Lower lobe of right lung (tissue), 2 donors: ENCODE measurements at regions not wholly inside any gene's neighbourhood (a gene's known extent, or its start where the extent isn't known, plus 50 kb on each side); places are given as distances from the start of the nearest gene placed in this dataset.

Experiments used
- ATAC-seq, 2 donors: fragments of 200-7000 bp; cut with Tn5 transposase; one replicate each; pipeline ENCODE4 v1.9.1; 2020 to 2022; ENCODE audit warnings: mild to moderate bottlenecking in 2 of 2, moderate library complexity in 2 of 2
- DNase-seq: peaks from one replicate; pipeline ENCODE4 v3.0.0-alpha.2; 2020
- H3K27ac ChIP-seq: fragments of 200-600 bp; one replicate; pipeline ENCODE4 v1.8.0; 2022
- H3K27me3 ChIP-seq: fragments of 200-600 bp; one replicate; pipeline ENCODE4 v1.8.0; 2022; ENCODE audit warnings: low read depth
- H3K36me3 ChIP-seq: fragments of 200-600 bp; one replicate; pipeline ENCODE4 v1.8.0; 2022; ENCODE audit warnings: mild to moderate bottlenecking
- H3K4me1 ChIP-seq: fragments of 200-600 bp; one replicate; pipeline ENCODE4 v1.8.0; 2022
- H3K4me3 ChIP-seq: fragments of 200-600 bp; one replicate; pipeline ENCODE4 v1.8.0; 2022; ENCODE audit warnings: mild to moderate bottlenecking
- H3K9me3 ChIP-seq: fragments of 200-600 bp; one replicate; pipeline ENCODE4 v1.8.0; 2022
- intact Hi-C: fragments of 100-400 bp; cut with DNase I; formaldehyde crosslinking; loops from one replicate; pipeline ENCODE4 v1.11.0; 2022
- TF ChIP-seq, protein P1 (sequence below): fragments of 200-600 bp; IDR thresholded peaks from one replicate; pipeline ENCODE4 v1.8.0; 2022; ENCODE audit warnings: antibody characterized with exemption, mild to moderate bottlenecking
- donor health status: DM: no; HTN: yes; CAD: no; lungs with severe emphysema.

- H3K4me3 ChIP-seq = no peak overlapping the region
- H3K9me3 ChIP-seq = peaks cover 4% of the 10 kb centered on the region
- no peaks in the 10 kb centered on the region for H3K4me1 ChIP-seq
- H3K27ac ChIP-seq = no peak overlapping the region
- no peaks in the 10 kb centered on the region for H3K36me3 ChIP-seq
- TF ChIP-seq, protein P1, sequence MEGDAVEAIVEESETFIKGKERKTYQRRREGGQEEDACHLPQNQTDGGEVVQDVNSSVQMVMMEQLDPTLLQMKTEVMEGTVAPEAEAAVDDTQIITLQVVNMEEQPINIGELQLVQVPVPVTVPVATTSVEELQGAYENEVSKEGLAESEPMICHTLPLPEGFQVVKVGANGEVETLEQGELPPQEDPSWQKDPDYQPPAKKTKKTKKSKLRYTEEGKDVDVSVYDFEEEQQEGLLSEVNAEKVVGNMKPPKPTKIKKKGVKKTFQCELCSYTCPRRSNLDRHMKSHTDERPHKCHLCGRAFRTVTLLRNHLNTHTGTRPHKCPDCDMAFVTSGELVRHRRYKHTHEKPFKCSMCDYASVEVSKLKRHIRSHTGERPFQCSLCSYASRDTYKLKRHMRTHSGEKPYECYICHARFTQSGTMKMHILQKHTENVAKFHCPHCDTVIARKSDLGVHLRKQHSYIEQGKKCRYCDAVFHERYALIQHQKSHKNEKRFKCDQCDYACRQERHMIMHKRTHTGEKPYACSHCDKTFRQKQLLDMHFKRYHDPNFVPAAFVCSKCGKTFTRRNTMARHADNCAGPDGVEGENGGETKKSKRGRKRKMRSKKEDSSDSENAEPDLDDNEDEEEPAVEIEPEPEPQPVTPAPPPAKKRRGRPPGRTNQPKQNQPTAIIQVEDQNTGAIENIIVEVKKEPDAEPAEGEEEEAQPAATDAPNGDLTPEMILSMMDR = no peak
- H3K27me3 ChIP-seq = no peaks in the 10 kb centered on the region
- intact Hi-C loops = no loop called here
- DNase-seq = no peak
- no peak for ATAC-seq
Observed at GRCh38 chr9:80028501-80028900, 456.7 kb downstream of the TLE4 start.

GRCh38 chr9:80025796-80026520 lies 454.2 kb downstream of the TLE4 start:
- intact Hi-C loops = no loop called here
- no peaks in the 10 kb centered on the region for H3K27me3 ChIP-seq
- H3K4me3 ChIP-seq = no peak overlapping the region
- no peaks in the 10 kb centered on the region for H3K9me3 ChIP-seq
- no peaks in the 10 kb centered on the region for H3K36me3 ChIP-seq
- H3K4me1 ChIP-seq = no peaks in the 10 kb centered on the region
- no peak for DNase-seq
- H3K27ac ChIP-seq = no peak overlapping the region
- ATAC-seq = no peak
- TF ChIP-seq, protein P1 = no peak

GRCh38 chr9:80025131-80025530 lies 453.4 kb downstream of the TLE4 start:
- ATAC-seq (no peak), DNase-seq (no peak)
- TF ChIP-seq, protein P1 = no peak
- intact Hi-C loops = no loop called here
- Histone ChIP-seq H3K4me3 (no peak overlapping the region), H3K9me3 (no peaks in the 10 kb centered on the region), H3K36me3 (no peaks in the 10 kb centered on the region), H3K27me3 (no peaks in the 10 kb centered on the region), H3K27ac (no peak overlapping the region), H3K4me1 (no peaks in the 10 kb centered on the region)

GRCh38 chr9:80020530-80020929 lies 448.8 kb downstream of the TLE4 start:
- Histone ChIP-seq H3K36me3 (no peaks in the 10 kb centered on the region), H3K4me1 (no peaks in the 10 kb centered on the region), H3K4me3 (no peak overlapping the region), H3K27me3 (no peaks in the 10 kb centered on the region), H3K9me3 (no peaks in the 10 kb centered on the region), H3K27ac (no peak overlapping the region)
- DNase-seq (no peak), ATAC-seq (no peak)
- TF ChIP-seq, protein P1 = no peak
- intact Hi-C loops = no loop called here

DNA sequence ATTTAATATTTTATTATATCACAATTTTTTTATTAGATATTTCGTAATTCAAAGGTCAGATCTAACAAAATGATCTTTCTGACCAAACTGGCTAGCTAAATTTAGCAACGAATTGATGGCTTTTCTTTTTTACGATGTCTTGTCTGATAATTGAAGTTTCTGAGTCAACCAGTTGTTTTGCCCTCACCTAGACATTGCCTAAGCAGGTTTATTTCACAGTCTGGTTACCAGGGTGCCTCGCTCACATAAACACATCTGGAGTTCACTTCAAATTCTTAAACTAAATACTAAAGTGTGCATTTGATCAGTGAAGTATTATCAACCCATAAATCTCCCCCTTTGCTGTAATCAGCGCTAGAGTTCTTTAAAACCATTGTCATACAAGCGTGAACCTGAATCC lies 448.3 kb downstream of the TLE4 start:
- Histone ChIP-seq H3K27ac (no peak overlapping the region), H3K4me1 (no peaks in the 10 kb centered on the region), H3K27me3 (no peaks in the 10 kb centered on the region), H3K9me3 (no peaks in the 10 kb centered on the region), H3K4me3 (no peak overlapping the region), H3K36me3 (no peaks in the 10 kb centered on the region)
- TF ChIP-seq, protein P1 = no peak
- ATAC-seq = no peak
- DNase-seq = no peak
- intact Hi-C loops = no loop called here
